HEK293 (cell line): ENCODE measurements at regions not wholly inside any gene's neighbourhood (a gene's known extent, or its start where the extent isn't known, plus 50 kb on each side); places are given as distances from the start of the nearest gene placed in this dataset.

ENCODE experiments used
- PRDM10 ChIP-seq: fragments of 450-650 bp; formaldehyde crosslinking; IDR thresholded peaks from 2 replicates; pipeline ENCODE4 v1.5.1; 2016; ENCODE audit warnings: missing biosample characterization, missing genetic modification characterization
- ZBTB49 ChIP-seq: fragments of 450-650 bp; formaldehyde crosslinking; IDR thresholded peaks from 2 replicates; pipeline ENCODE4 v1.5.1; 2016; ENCODE audit warnings: missing biosample characterization, missing genetic modification characterization, low read depth
- ZNF747 ChIP-seq: fragments of 450-650 bp; formaldehyde crosslinking; IDR thresholded peaks from 2 replicates; pipeline ENCODE4 v1.5.1; 2016; ENCODE audit warnings: missing biosample characterization, missing genetic modification characterization
- ZNF776 ChIP-seq: fragments of 450-650 bp; formaldehyde crosslinking; IDR thresholded peaks from 2 replicates; pipeline ENCODE4 v1.5.0; 2017; ENCODE audit warnings: missing biosample characterization, missing genetic modification characterization, borderline replicate concordance
- TF ChIP-seq, protein P1 (sequence below): fragments of 450-650 bp; formaldehyde crosslinking; IDR thresholded peaks from 2 replicates; pipeline ENCODE4 v1.5.1; 2016; ENCODE audit warnings: missing biosample characterization, missing genetic modification characterization
- TF ChIP-seq, protein P2 (sequence below): fragments of 450-650 bp; formaldehyde crosslinking; IDR thresholded peaks from 2 replicates; pipeline ENCODE4 v1.5.1; 2017; ENCODE audit warnings: missing biosample characterization, missing genetic modification characterization
- TF ChIP-seq, protein P3 (sequence below): fragments of 450-650 bp; formaldehyde crosslinking; IDR thresholded peaks from 2 replicates; pipeline ENCODE4 v1.5.1; 2016; ENCODE audit warnings: missing biosample characterization, missing genetic modification characterization, low read depth

- no peak for TF ChIP-seq ZNF776
- TF ChIP-seq, protein P1, sequence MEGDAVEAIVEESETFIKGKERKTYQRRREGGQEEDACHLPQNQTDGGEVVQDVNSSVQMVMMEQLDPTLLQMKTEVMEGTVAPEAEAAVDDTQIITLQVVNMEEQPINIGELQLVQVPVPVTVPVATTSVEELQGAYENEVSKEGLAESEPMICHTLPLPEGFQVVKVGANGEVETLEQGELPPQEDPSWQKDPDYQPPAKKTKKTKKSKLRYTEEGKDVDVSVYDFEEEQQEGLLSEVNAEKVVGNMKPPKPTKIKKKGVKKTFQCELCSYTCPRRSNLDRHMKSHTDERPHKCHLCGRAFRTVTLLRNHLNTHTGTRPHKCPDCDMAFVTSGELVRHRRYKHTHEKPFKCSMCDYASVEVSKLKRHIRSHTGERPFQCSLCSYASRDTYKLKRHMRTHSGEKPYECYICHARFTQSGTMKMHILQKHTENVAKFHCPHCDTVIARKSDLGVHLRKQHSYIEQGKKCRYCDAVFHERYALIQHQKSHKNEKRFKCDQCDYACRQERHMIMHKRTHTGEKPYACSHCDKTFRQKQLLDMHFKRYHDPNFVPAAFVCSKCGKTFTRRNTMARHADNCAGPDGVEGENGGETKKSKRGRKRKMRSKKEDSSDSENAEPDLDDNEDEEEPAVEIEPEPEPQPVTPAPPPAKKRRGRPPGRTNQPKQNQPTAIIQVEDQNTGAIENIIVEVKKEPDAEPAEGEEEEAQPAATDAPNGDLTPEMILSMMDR (tag by site-specific recombination), result no peak
- TF ChIP-seq, protein P2, sequence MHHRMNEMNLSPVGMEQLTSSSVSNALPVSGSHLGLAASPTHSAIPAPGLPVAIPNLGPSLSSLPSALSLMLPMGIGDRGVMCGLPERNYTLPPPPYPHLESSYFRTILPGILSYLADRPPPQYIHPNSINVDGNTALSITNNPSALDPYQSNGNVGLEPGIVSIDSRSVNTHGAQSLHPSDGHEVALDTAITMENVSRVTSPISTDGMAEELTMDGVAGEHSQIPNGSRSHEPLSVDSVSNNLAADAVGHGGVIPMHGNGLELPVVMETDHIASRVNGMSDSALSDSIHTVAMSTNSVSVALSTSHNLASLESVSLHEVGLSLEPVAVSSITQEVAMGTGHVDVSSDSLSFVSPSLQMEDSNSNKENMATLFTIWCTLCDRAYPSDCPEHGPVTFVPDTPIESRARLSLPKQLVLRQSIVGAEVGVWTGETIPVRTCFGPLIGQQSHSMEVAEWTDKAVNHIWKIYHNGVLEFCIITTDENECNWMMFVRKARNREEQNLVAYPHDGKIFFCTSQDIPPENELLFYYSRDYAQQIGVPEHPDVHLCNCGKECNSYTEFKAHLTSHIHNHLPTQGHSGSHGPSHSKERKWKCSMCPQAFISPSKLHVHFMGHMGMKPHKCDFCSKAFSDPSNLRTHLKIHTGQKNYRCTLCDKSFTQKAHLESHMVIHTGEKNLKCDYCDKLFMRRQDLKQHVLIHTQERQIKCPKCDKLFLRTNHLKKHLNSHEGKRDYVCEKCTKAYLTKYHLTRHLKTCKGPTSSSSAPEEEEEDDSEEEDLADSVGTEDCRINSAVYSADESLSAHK (tag by site-specific recombination), result no peak
- no peak for TF ChIP-seq PRDM10
- TF ChIP-seq ZBTB49 (tag by site-specific recombination), result no peak
- TF ChIP-seq, protein P3, sequence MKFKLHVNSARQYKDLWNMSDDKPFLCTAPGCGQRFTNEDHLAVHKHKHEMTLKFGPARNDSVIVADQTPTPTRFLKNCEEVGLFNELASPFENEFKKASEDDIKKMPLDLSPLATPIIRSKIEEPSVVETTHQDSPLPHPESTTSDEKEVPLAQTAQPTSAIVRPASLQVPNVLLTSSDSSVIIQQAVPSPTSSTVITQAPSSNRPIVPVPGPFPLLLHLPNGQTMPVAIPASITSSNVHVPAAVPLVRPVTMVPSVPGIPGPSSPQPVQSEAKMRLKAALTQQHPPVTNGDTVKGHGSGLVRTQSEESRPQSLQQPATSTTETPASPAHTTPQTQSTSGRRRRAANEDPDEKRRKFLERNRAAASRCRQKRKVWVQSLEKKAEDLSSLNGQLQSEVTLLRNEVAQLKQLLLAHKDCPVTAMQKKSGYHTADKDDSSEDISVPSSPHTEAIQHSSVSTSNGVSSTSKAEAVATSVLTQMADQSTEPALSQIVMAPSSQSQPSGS (tag by site-specific recombination), result no peak
- no peak for TF ChIP-seq ZNF747 (tag by site-specific recombination)
Measured at GRCh38 chr3:177889652-177890358, 646.4 kb upstream of the KCNMB2 start.
